ENCODE measurements at regions not wholly inside any gene's neighbourhood (a gene's known extent, or its start where the extent isn't known, plus 50 kb on each side); places are given as distances from the start of the nearest gene placed in this dataset.

GRCh38 chr4:42778349-42778748, 114.2 kb upstream of the GRXCR1 start:
- TF ChIP-seq CTCF (IDR thresholded peaks at IDR 0.05), result no peak
- no peak for TF ChIP-seq ZFX (IDR thresholded peaks at IDR 0.05; ENCODE audit: borderline replicate concordance)

All from 22Rv1 (cell line).